DMS53 (cell line): ENCODE measurements at regions not wholly inside any gene's neighbourhood (a gene's known extent, or its start where the extent isn't known, plus 50 kb on each side); places are given as distances from the start of the nearest gene placed in this dataset.
"Not testable (repeated sequence)": the region's sequence is repeated elsewhere in the genome, so short reads cannot be mapped to it uniquely, and the experiment has no call there.

Experiments
- DNase-seq: peaks from one replicate; lab custom pipeline; 2025; lab: John Stamatoyannopoulos, UW

DNA sequence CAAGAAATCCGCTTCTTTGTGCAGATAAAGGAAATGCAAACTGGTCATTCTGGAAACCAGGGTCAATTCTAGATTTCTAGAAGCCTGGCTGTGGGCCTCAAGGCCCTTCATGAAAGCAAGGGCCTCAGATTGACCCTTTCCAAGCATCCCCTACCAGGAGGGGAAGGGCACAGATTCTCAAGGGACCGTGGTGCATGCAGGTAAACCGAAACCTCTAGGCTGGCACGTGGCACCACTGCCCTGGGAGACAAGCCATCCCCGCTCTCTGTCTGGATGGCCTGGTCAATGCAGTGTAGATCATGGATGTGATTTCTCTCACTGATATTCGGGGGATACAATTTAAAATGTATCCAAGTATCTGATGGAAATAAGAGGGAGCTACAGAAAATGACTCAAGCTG, 69.4 kb downstream of the TOMM20 start:
- no peak for DNase-seq

DNA sequence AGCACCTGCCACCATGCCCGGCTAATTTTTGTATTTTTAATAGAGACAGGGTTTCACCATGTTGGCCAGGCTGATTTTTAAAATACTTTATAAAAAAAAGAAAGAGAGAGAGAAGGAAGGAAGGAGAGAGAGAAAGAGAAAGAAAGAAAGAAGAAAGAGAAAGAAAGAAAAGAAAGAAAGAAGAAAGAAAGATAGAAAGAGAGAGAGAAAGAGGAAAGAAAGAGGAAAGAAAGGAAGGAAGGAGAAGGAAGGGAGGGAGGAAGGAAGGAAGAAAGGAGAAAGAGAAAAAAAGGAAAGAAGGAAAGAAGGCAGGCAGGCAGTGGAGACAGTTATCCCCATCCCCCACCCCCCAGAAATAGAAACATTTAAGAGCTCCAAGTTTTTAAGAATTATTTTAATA, 69.9 kb downstream of the TOMM20 start:
- no peak for DNase-seq

DNA sequence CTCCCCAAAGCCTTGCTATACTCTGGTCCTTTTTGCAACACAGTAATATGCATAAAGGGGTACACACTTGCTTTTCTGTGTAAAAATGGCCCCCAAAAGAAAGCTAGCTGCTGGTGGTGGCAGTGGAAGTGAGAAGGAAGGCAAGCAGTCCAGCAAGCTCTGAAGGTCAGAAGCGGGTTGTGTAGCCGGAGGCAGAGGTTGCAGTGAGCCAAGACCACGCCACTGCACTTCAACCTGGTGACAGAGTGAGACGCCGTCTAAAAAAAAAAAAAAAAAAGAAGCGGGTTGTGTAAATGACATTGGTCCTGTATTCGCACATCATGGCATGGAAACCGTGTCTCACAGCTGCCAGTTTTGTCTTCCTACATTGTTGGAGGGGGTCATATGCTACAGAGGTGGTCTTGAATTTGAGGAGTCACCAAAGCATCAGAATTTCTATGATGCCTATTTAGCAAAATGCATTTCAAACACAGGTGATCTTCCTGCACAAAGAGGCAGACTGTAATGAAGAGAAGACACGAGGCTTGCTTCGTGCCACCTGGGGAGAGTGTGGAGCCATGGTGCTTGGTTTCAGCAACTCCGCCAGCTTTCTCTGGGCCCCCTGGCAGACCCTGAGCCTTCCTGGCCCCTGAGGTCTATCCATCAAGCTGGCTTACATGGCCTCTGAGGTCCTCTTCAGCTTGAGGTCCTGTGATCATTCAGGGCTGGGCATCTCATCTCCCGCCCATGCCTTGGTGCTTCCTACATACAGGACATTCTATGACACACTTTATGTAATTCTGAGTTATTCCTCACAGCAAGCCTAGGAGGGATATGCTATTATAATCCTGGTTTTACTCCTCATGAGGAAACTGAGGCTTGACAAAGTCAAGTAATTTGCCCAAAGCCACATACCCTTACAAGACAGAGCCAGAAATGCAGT, 71.0 kb downstream of the TOMM20 start:
- DNase-seq: no peak

- peak; percentile 59 for DNase-seq
Observed at GRCh38 chr1:235056937-235057336, 71.7 kb downstream of the TOMM20 start.

GRCh38 chr1:235054936-235055335, 73.7 kb downstream of the TOMM20 start:
- no peak for DNase-seq

DNA sequence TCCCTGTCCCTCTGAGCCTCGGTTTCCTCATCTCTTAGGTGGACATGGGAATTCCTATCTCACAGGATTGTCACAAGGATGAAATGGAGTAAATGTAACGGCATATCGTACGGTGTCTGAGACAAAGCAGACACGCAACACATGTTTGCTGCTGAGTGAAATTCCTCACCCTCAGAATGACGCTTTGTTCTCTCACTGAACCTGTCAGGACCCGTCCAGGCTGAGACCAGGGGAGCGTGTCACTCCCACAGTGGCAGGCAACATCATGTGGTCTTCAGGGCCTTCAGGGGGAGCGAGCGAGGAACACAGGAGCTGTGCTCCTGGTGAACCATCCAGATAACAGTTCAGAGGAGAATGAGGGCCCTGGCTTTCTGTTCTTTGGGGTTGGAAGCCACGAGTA, 74.2 kb downstream of the TOMM20 start:
- DNase-seq: no peak

DNA sequence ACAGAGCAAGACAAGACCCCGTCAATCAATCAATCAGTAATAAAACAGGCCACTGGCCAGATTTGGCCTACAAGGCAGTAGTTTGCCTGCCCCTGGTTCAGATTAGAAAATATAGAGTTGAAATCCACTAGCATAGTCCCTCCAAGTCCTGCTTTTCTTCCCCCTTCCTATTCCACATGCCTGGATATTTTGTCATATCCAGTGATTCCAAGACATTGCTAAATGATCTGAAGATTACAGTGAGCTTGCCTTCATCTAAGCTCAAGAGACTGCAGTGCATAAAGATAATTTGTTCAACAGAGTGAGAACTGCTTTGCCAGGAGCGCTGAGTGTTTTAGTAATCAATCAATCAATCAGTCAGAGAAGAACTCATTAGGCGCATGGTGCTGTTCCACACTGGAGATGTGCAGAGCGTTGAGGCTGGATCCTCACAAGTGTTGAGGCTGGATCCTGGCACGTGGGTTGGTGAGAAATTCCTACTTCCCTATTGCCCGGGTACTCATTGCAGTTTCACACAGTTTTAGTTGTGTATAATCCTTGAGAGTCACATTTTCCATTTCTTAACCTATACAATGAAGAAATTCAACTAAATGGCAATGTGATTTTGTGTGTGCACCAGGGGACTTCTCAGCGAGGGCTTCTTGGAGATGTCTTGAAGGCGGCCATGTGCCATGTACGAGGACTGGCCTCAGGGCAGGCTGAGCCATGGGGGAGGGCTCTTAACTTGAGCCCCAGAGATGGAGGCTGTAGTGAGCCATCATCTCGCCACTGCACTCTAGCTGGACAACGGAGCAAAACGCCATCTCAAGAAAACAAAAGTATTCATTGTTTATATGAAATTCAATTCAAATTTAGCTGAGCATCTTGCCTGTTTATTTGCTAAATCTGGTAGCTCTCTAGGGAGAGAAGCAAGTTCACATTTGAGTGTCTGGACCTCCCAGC, 76.3 kb downstream of the TOMM20 start:
- no peak for DNase-seq

GRCh38 chr1:235051521-235051920, 77.1 kb downstream of the TOMM20 start:
- DNase-seq: no peak

DNA sequence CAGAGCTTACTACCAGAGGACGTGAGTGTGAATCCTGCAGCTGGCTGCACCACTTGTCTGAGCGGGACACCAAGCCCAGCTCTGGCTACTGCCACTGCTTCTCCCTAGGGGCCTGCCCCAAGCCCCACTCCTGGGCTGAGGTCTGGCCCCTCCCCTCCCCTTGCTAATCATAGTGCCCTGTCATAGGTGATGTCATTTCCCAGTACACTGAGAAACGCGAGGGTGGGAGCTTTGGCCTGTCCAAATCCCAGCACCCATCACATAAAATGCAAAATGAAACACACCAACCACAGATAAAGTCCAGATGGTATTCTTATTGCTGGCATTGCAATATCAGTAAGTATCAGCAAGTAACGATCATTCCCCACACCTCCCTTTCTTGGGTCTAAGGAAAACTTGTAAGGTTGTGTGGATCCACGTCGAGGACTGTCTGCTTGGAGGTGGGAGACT, 77.7 kb downstream of the TOMM20 start:
- DNase-seq: no peak

DNA sequence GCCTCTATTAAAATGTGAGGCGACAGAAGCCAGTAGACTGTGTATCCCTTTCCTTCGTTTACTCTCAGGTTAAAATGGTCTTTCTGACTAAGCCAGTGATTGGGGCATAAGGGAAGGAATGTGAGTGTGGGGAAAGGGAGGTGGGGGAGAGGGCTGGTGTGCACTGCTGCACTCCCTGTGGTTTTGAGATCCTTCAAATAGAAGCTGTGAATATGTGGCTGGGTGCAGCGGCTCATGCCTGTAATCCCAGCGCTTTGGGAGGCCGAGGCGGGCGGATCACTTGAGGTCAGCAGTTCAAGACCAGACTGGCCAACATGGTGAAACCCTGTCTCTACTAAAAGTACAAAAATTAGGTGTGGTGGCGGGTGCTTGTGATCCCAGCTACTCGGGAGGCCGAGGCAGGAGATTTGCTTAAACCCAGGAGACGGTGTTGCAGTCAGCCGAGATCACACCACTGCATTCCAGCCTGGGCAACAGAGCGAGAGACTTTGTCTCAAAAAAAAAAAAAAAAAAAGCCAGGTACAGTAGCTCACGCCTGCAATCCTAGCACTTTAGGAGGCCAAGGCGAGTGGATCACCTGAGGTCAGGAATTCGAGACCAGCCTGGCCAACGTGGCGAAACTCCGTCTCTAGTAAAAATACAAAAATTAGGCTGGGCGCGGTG, 78.8 kb downstream of the TOMM20 start:
- DNase-seq: not testable (repeated sequence)

DNA sequence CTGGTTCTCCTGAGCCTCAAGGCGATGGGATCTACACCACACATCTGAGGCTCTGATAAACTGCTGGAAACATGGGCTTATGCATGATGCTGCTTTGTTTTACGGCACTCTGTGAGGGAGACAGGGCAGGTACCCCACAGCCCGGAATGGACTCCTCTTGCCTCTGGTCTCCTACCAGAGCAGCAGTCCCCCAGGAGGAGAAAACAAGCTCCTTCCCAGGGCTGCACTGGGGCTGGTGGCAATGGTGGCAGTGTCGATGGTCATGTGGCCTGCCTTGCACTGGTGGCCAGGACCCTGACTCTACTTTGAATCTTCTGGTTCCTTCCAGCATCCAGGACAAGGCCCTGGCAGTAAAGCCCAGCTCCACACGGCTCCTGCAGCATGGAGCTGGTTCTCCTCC, 79.4 kb downstream of the TOMM20 start:
- DNase-seq: no peak

DNA sequence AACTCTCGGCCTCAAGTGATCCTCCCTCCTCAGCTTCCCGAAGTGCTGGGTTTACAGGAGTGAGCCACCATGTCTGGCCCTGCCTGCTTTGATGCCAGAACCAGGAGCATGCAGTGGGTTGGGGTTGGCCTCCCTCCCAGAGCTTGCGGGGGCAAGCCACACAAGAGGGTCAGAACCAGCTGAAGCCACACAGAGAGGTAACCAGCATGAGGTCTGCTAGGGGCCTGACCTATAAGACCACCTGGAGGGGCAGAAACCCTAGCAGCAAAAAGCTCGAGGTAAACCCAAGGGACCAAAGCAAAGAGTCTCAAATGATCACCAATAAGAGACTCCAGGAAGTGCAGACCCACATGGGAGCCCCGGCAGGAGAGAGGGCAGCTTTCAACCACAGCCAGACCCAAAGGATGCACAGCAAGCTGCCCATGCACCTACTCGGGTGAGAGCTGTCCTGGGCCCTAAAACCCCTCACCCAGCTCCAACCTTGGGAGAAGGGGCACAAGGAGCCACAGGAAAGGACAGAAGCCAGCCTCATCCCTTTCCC, 81.2 kb downstream of the TOMM20 start:
- peak; percentile 49 for DNase-seq

DNA sequence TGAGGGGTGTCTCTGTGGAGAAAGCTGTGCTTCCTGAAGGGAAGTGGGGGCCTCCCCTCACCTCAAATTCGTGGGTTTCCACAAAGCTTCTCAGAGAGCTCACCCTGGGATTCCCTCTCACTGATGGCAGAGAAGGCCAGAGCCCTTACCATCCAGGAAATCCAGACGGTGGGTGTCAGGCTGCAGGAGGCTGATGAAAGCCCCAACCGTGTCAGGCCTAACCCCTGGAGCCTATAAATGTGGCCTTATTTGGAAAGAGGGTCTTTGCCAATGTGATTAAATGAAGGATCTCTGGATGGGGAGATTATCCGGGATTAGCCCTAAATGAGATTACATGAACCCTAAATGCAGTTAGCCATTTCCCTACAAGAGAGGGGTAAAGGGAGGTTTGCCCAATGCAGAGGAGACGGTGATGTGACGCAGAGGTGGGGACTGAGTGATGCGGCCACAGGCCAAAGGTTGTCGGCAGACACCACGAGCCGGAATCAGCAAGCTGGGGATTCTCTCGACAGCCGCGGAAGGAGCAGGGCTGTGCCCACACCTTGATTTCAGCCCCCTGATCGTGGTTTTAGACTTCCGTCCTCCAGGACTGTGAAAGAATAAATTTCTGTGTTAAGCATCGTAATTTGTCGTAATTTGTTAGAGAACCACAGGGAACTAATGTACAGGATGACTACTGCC, 82.6 kb downstream of the TOMM20 start:
- DNase-seq: no peak

GRCh38 chr1:235045034-235045690, 83.5 kb downstream of the TOMM20 start:
- DNase-seq: no peak

- DNase-seq: no peak
Observed at GRCh38 chr1:235043234-235043633, 85.4 kb downstream of the TOMM20 start.

DNA sequence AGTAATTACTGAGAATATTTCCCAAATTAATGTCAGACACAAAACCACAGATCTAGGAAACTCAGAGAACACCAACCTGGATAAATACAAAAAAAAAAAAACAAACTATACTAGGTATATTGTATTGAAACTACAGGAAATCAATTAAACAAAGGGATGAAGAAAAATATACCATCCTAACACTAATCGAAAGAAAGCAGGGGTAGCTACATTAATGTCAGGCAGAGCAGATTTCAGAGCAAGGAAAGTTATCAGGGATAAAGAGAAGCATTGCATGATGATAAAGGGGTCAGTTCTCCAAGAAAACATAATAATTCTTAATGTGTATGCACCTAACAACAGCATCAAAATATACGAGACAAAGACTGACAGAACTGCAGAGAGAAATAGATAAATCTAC, 89.9 kb downstream of the TOMM20 start:
- no peak for DNase-seq

DNA sequence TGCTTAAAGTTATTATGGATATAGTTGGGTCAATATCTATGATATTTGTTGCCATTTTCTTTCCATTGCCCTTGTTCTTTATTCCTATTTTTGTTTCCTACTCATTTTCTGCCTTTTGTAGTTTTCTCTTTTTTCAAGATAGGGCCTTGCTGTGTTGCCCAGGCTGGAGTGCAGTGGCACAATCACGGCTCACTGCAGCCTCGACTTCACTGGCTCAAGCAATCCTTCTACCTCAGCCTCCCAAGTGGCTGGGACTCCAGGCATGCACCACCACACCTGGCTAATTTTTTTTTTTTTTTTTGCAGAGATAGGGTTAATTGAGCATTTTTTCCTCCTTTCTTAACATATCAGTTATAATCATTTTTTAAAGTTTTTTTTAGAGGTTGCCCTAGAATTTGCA, 92.7 kb downstream of the TOMM20 start:
- no peak for DNase-seq

DNA sequence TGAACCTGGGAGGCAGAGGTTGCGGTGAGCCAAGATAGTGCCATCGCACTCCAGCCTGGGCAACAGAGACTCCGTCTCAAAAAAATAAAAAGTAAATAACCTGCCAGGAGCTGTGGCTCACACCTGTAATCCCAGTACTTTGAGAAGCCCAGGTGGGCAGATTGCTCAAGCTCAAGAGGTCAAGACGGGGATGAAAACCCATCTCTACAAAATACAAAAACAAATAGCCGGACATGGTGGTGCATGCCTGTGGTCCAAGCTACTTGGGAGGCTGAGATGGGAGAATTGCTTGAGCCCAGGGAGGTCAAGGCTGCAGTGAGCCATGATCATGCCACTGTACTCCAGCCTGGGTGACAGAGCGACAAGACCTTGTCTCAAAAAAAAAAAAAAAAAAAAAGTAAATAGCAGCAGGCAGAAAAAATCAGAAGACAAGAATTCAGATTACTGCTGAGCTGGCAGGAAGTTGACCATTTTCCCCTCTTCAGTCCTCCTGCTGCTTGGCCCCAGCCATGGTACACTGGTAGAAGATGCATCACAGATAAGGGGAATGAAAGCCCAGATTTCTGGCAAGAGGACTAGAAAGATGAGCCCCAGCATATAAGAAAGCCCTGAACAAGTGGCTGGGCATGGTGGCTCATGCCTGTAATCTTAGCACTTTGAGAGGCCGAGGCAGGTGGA, 97.6 kb downstream of the TOMM20 start:
- no peak for DNase-seq

GRCh38 chr1:235027862-235028250, 100.8 kb downstream of the TOMM20 start:
- DNase-seq: no peak
